Ascending aorta (tissue), 2 donors: ENCODE measurements at regions not wholly inside any gene's neighbourhood (a gene's known extent, or its start where the extent isn't known, plus 50 kb on each side); places are given as distances from the start of the nearest gene placed in this dataset.

Experiments used
- DNase-seq, 2 donors: peaks; one replicate each; pipeline ENCODE4 v3.0.0-alpha.2; 2019; ENCODE audit warnings: low spot score in 2 of 2
- H3K27ac ChIP-seq, 2 donors: fragments of 200-600 bp; sonication (generic); one replicate each; pipeline ENCODE4 v1.5.1; 2016 to 2017; ENCODE audit warnings: mild to moderate bottlenecking in 1 of 2
- H3K27me3 ChIP-seq: fragments of 200-600 bp; sonication (generic); one replicate; pipeline ENCODE4 v1.5.1; 2017
- H3K36me3 ChIP-seq, 2 donors: fragments of 200-600 bp; sonication (generic); one replicate each; pipeline ENCODE4 v1.5.1; 2016
- H3K4me1 ChIP-seq, 2 donors: fragments of 200-600 bp; sonication (generic); one replicate each; pipeline ENCODE4 v1.5.1; 2016 to 2017; ENCODE audit warnings: mild to moderate bottlenecking in 1 of 2
- H3K4me3 ChIP-seq, 2 donors: fragments of 200-600 bp; sonication (generic); one replicate each; pipeline ENCODE4 v1.5.1; 2016 to 2017; ENCODE audit warnings: mild to moderate bottlenecking in 1 of 2
- H3K9me3 ChIP-seq, 2 donors: fragments of 200-600 bp; sonication (generic); one replicate each; pipeline ENCODE4 v1.5.1; 2016
- CTCF ChIP-seq, 3 experiments: fragments of 200-600 bp in 2 of 3; fragments of 450-650 bp in 1 of 3; sonication (generic) in 2 of 3; IDR thresholded peaks; one replicate each; pipeline ENCODE4 v1.5.1; 2016 to 2019; ENCODE audit warnings: antibody characterized with exemption in 3 of 3, mild to moderate bottlenecking in 1 of 3, moderate library complexity in 1 of 3
- intact Hi-C: fragments of 100-400 bp; cut with DNase I; formaldehyde crosslinking; loops from one replicate; pipeline ENCODE4 v1.15.1; 2023

- Histone ChIP-seq H3K27me3 (no peaks in the 10 kb centered on the region), H3K36me3 (no peaks in the 10 kb centered on the region), H3K4me3 (no peak overlapping the region), H3K4me1 (peaks cover 0 to 2% of the 10 kb centered on the region in 2 donors), H3K9me3 (no peaks in the 10 kb centered on the region), H3K27ac (no peak overlapping the region)
- intact Hi-C loops: loop anchor here (1.0 to 5.0 kb wide), 3 partner anchors 181 to 1352 kb away; no protein-coding TSS in a partner anchor
- peak; percentile 73 to 84 (median 78) for TF ChIP-seq CTCF (IDR thresholded peaks at IDR 0.05)
- peak in 1 of 2 donors; percentile 69 for DNase-seq
These were observed 219.8 kb upstream of the PARD3B start for GRCh38 chr2:204325468-204325867.

DNA sequence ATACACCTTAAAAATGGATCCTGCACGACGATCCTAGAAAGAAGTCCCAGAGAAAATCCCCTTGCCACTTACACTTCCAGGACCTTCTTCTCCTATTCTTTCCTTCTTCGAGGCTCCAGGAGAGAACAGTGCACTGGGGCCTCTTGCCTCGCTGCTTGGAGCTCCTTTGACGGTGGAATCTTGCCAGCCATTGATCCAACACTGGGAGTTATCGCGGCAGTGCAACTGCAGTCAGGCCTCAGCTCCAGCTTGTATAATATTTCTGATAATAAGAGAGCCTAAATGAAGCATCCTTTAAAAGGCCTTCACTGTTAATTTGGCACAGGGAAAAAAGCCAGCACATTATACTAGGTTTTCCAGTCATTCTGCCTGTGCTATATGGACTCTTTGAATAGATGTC is 216.9 kb upstream of the PARD3B start:
- intact Hi-C loops: loop anchor here (5.0 kb wide), 1 partner anchor 1349 kb away; no protein-coding TSS in a partner anchor
- Histone ChIP-seq H3K27me3 (no peaks in the 10 kb centered on the region), H3K27ac (no peak overlapping the region), H3K4me1 (no peaks in the 10 kb centered on the region), H3K9me3 (no peaks in the 10 kb centered on the region), H3K4me3 (no peak overlapping the region), H3K36me3 (no peaks in the 10 kb centered on the region)
- DNase-seq: no peak
- TF ChIP-seq CTCF (IDR thresholded peaks at IDR 0.05): no peak

DNA sequence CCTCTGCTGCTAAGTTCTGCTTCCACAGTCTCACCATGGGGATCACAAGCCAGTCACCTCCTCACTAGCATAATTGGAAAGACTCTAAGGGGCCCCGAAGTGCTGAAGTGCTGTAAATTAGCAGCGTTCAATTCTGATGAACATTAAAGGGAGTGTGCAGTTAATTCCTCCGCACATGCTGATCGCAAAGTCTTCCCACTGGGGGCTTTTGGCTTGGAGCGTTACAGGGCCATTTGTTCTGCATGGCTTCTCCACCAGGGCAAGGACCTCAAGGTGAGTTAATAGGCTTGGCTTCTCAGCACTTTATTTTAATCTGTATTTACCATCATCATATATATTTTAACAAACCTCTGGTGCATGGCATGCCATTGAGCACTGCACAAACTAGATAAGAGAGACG is 216.3 kb upstream of the PARD3B start:
- H3K4me1 ChIP-seq: no peaks in the 10 kb centered on the region
- TF ChIP-seq CTCF (IDR thresholded peaks at IDR 0.05): no peak
- H3K27me3 ChIP-seq: no peaks in the 10 kb centered on the region
- H3K4me3 ChIP-seq: no peak overlapping the region
- intact Hi-C loops: loop anchor here (5.0 kb wide), 1 partner anchor 1348 kb away; no protein-coding TSS in a partner anchor
- no peaks in the 10 kb centered on the region for H3K36me3 ChIP-seq
- H3K27ac ChIP-seq: no peak overlapping the region
- DNase-seq: no peak
- H3K9me3 ChIP-seq: no peaks in the 10 kb centered on the region

DNA sequence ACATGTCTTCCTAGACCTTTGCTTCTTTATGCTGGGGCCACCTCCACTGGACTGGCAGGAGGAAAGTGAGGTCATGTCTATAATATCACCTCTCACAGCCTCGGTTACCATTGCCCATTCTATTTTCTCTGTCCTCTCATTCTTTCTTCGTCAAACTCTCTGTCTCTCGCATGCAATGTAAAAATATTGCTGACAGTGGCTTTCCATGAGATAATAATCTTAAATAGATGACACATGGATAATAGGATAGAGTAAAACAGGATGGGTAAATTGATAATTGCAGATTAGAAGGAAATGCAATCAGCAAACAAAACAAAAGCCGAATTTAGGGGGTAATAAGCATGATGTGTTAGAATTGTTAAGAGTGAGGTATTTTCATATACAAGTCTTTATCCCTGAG is 215.7 kb upstream of the PARD3B start:
- Histone ChIP-seq H3K4me1 (no peaks in the 10 kb centered on the region), H3K27me3 (no peaks in the 10 kb centered on the region), H3K27ac (no peak overlapping the region), H3K36me3 (no peaks in the 10 kb centered on the region), H3K9me3 (no peaks in the 10 kb centered on the region), H3K4me3 (no peak overlapping the region)
- no peak for DNase-seq
- no peak for TF ChIP-seq CTCF (IDR thresholded peaks at IDR 0.05)
- intact Hi-C loops: loop anchor here (5.0 kb wide), 1 partner anchor 1348 kb away; no protein-coding TSS in a partner anchor

DNA sequence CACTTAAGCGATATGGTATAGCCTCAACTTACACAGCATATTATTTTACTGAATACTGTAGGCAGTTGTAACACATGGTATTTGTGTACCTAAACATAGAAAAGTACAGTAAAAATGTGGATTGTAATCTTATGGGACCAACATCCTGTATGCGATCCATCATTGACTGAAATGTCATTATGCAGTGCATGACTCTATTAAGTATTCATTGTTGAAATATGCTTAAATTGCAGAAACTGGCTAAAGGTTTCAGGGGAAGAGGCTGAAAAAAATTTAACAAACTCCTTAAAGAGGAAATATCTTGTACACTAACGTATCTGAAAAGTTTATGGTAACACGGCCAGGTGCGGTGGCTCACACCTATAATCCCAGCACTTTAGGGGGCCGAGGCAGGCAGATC is 214.1 kb upstream of the PARD3B start:
- Histone ChIP-seq H3K27me3 (no peaks in the 10 kb centered on the region), H3K27ac (no peak overlapping the region), H3K4me3 (no peak overlapping the region), H3K36me3 (no peaks in the 10 kb centered on the region), H3K9me3 (no peaks in the 10 kb centered on the region), H3K4me1 (no peaks in the 10 kb centered on the region)
- DNase-seq: no peak
- intact Hi-C loops: no loop called here
- TF ChIP-seq CTCF (IDR thresholded peaks at IDR 0.05): no peak

- Histone ChIP-seq H3K36me3 (no peaks in the 10 kb centered on the region), H3K27me3 (no peaks in the 10 kb centered on the region), H3K4me1 (no peaks in the 10 kb centered on the region), H3K9me3 (no peaks in the 10 kb centered on the region), H3K4me3 (no peak overlapping the region), H3K27ac (no peak overlapping the region)
- no peak for TF ChIP-seq CTCF (IDR thresholded peaks at IDR 0.05)
- DNase-seq: no peak
- intact Hi-C loops: no loop called here
These were observed 213.3 kb upstream of the PARD3B start for GRCh38 chr2:204331988-204332387.
